ENCODE measurements at regions not wholly inside any gene's neighbourhood (a gene's known extent, or its start where the extent isn't known, plus 50 kb on each side); places are given as distances from the start of the nearest gene placed in this dataset.

GRCh38 chr11:19400296-19400695, 159.6 kb upstream of the E2F8 start:
- TF ChIP-seq CTCF (IDR thresholded peaks at IDR 0.05; ENCODE audit: low read depth, low read length, poor library complexity, severe bottlenecking) = no peak
- no peak for TF ChIP-seq EZH2phosphoT487 (IDR thresholded peaks at IDR 0.05; ENCODE audit: borderline replicate concordance, low read length)
